ENCODE measurements at regions not wholly inside any gene's neighbourhood (a gene's known extent, or its start where the extent isn't known, plus 50 kb on each side); places are given as distances from the start of the nearest gene placed in this dataset.

GRCh38 chr21:15291621-15292266 is 226.9 kb upstream of the NRIP1 start:
- ATAC-seq (ENCODE audit: low read depth) (no peak), DNase-seq (no peak)
- Histone ChIP-seq H3K4me1 (ENCODE audit: control insufficient read depth, insufficient read depth, low read length) (no peaks in the 10 kb centered on the region), H3K9ac (ENCODE audit: low read depth, low read length) (no peak overlapping the region), H3K9me1 (ENCODE audit: insufficient read depth, low read length) (no peaks in the 10 kb centered on the region), H3K27ac (ENCODE audit: insufficient read depth, low read length) (no peak overlapping the region), H3K9me3 (ENCODE audit: control insufficient read depth, insufficient read depth, low read length) (no peaks in the 10 kb centered on the region), H2AK9ac (replicated peaks; ENCODE audit: low read depth, low read length, poor library complexity) (peak overlapping the region; percentile 72), H4K20me1 (ENCODE audit: insufficient read depth, low read length) (no peaks in the 10 kb centered on the region), H4K8ac (ENCODE audit: low read depth in 2 of 2, low read length in 2 of 2) (no peak overlapping the region), H3K4me2 (ENCODE audit: low read depth, low read length) (no peak overlapping the region), H3K4me3 (ENCODE audit: insufficient read depth, low read depth, low read length) (no peak overlapping the region), H3K27me3 (ENCODE audit: control insufficient read depth, insufficient read depth, low read length) (no peaks in the 10 kb centered on the region), H2BK20ac (ENCODE audit: low read depth, low read length) (no peak overlapping the region), H2AFZ (replicated peaks; ENCODE audit: low read length, poor library complexity) (no peak overlapping the region), H3K23ac (ENCODE audit: low read depth, low read length) (no peak overlapping the region), H2BK5ac (ENCODE audit: low read depth, low read length, poor library complexity, severe bottlenecking) (no peak overlapping the region), H2BK15ac (ENCODE audit: low read depth, low read length) (no peak overlapping the region), H3K79me1 (ENCODE audit: low read depth in 1 of 2, low read length in 2 of 2) (no peaks in the 10 kb centered on the region), H3K4ac (ENCODE audit: low read depth, low read length) (no peak overlapping the region), H3K36me3 (ENCODE audit: control insufficient read depth, insufficient read depth, low read length) (no peaks in the 10 kb centered on the region), H2BK120ac (ENCODE audit: low read depth, low read length) (no peak overlapping the region), H3K14ac (replicated peaks; ENCODE audit: low read depth, low read length) (no peak overlapping the region), H3K56ac (ENCODE audit: extremely low read depth, insufficient read depth, low read length) (no peak overlapping the region), H2AK5ac (ENCODE audit: low read depth, low read length) (no peak overlapping the region), H3K18ac (ENCODE audit: low read depth, low read length) (no peak overlapping the region), H4K91ac (ENCODE audit: insufficient read depth, low read depth, low read length) (no peak overlapping the region), H4K5ac (ENCODE audit: low read depth, low read length) (no peak overlapping the region)
- dilution Hi-C loops (cut with HindIII; ENCODE audit: low sequenced_read_pairs, unreplicated experiment) (no loop called here), in situ Hi-C loops (cut with MboI; ENCODE audit: low sequenced_read_pairs) (no loop called here), intact Hi-C loops (cut with micrococcal nuclease) (no loop called here)
- 52% methylated on average over 3 of the region's 4 CpGs; no CpG with 5 or more reads in 1 of the 2 experiments for WGBS, 2 experiments (ENCODE audit: extremely low coverage in 2 of 2, insufficient read length in 1 of 2)
- CTCF ChIA-PET, result no interaction called here
- no peak for TF ChIP-seq RFX5 (IDR thresholded peaks at IDR 0.05; ENCODE audit: low read depth, low read length)
- no peak for TF ChIP-seq MXI1 (IDR thresholded peaks at IDR 0.05; ENCODE audit: borderline replicate concordance, low read depth, low read length)
- TF ChIP-seq CHD1 (IDR thresholded peaks at IDR 0.05; ENCODE audit: low read depth, low read length), result no peak
- TF ChIP-seq RCOR1 (IDR thresholded peaks at IDR 0.05; ENCODE audit: insufficient replicate concordance, low read length), result no peak
- no peak for TF ChIP-seq MAFK (IDR thresholded peaks at IDR 0.05; ENCODE audit: low read depth, low read length)
- POLR2A ChIA-PET (ENCODE audit: unreplicated experiment), result no interaction called here
- BruUV-seq (replicated peaks), result no TSS peak

Data from IMR-90 (cell line).